GM19452 (cell line): ENCODE measurements at regions not wholly inside any gene's neighbourhood (a gene's known extent, or its start where the extent isn't known, plus 50 kb on each side); places are given as distances from the start of the nearest gene placed in this dataset.

Experiments used
- ATAC-seq: cut with Tn5 transposase; IDR thresholded peaks from one replicate; pipeline ENCODE4 v1.9.1; 2021; ENCODE audit not compliant: unreplicated experiment

DNA sequence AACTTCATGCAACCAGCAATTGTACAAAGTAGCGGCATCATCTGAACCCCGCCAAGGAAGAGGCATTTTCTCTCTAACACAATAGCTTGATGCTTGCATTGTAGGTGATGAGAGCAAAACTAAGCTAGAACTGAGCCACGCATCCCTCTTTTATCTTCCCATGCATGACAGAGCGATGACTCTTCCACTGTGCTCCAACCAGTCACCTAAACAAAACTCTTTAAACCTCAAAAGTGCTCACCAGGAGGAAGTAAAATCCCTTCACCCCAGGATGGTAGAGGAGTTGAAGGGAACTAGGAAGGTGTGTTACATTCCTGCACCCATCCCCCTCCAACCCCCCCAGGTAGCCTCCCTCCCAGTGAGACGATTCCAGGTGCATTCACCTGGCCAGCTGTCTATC lies 59.7 kb upstream of the SALL3 start:
- no peak for ATAC-seq

DNA sequence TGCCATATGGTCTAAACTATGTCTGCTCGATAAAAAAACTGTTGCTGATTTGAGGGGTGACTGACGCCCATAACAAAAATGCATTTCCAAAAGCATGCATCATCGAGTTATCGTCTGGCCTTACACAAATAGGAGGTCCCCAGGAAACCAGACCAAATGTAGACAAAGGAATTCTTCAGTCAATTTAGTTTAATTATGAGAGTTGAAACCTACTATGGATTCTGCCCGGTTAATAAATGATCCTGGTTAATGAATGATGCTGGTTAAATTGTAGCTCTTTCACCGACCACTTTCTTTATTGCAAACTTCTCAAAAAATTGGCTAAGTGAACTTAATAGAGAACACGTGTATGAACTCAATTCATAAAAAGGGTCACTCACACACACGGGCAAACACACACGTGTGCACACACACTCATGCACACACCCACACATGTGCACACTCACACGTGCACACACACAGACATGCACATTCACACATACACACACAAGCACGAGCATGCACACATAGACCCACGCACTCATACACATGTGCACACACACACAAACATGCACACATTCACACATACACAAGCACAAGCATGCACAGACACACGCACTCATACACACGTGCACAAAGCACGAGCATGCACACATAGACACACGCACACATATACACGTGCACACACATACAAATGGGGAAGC lies 59.0 kb upstream of the SALL3 start:
- ATAC-seq, result no peak

DNA sequence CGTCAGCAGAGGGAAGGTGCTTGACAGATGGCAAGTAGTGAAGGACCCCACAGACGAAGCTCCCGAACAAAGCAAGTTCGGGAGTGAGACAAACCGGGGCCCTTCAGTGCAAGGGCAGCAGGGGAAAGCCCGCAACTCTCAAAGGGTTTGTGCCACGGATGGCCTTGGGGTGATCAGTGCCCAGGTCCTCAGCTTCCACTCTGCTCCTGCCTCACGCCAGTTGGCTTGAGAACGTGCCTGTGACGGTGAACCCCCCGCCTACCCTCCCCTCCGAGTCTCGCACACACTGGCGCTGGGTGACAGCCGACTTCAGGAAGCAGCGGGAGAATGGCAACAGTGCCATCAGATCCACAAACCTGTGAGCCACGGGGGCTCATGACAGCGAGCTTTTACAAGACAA lies 56.8 kb upstream of the SALL3 start:
- ATAC-seq, result no peak

DNA sequence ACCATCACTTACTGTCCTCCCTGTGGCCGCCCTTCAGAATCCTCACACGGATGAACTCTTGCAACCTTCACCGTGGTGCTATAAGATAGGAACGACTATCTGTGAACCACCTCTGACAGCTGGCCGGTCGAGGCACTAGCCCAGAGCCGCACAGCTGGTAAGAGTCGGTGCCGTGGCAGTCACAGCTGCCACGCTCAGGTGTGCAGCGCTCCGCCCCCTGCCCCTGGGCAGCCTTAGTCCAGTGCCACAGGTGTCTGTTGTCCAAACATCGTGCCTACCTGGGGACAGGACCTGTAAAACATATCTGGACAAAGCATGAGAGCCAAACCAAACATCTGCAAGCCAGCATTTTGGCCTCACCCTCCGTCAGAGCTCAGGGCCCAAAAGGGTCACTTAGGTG lies 55.3 kb upstream of the SALL3 start:
- ATAC-seq, result no peak

DNA sequence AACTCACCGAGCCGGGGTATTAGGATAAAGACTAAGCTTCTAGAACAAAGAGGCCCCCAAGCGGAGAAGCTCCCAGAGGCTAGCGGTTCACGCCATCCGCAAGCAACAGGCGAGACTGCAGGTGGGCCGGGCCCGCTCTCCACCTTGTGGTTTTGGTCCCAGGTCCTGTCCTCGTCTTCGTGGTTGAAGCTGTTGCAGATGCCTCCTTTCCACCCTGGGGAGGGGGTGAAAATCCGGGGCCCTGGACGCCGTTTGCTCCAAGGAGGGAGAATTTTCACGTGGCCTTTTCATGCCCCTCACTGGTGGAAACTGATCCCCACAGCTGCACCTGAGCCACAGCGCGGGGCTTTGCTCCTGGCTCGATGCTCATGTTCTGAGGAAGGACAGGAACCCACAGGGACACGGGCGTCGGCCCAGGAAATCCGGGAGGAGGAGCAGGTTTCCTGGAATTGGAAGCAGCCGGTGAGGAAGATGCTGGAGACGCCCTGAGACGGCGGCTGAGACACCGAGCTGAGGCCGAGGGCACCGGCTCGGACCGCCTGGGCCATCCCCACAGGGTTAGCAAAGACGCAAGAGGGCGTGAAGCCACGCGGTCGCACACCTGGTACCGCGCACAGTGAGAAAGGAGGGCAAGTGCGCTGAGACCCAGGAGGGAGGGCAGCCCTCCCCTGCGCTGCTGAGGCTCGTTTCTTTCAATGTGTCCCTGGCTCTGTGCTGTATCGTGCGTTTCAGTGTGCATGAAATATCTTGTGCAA lies 54.7 kb upstream of the SALL3 start:
- ATAC-seq, result no peak

DNA sequence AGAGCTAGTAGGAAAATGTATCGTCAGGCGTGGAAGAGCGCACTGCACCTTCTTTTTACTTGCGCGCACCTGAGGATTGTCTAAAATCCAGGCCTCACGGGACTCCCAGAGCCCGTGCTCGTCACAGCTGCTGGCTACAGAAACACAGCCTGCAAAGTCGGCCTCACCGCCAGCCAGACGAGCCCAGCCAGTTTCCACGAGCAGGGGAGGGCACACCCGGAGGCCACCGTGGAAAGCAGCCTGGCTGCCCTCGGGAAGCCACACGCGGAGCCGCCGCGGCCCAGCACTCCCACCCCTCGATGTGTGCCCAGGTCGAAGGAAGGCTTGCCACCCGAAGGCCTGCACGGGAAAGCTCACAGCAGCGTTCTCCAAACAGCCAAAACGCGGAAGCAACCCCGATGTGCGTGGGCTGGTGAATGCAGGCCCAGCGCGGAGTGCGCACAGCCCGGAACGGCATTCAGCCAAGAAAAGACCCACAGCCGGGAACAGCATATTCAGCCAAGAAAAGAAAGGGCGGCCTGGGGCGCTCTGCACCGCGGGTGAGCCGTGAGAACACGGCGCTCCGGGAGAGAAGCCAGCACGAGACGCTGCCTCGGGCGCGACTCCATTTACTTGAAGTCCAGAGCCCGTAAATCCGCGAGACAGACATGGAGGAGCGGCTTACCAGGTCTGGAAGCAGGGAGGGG lies 53.9 kb upstream of the SALL3 start:
- ATAC-seq, result no peak

DNA sequence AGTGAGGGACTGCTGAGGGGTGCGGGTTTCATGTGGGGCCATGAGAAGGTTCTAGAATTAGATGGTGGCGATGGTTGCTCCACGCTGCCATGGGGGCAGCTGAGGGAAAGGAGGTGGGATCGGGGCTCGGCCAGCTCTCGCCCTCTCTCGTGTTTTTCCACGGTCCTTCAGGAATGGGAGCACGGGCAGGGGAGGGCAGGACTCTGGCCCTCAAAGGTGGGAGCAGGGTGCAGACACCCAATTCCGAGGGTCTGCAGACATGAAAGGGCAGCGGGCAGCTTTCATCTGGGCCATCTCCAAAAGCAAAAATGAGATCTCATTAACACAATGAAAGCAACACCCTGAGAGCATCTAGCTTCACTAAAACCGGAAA lies 53.4 kb upstream of the SALL3 start:
- ATAC-seq, result no peak

DNA sequence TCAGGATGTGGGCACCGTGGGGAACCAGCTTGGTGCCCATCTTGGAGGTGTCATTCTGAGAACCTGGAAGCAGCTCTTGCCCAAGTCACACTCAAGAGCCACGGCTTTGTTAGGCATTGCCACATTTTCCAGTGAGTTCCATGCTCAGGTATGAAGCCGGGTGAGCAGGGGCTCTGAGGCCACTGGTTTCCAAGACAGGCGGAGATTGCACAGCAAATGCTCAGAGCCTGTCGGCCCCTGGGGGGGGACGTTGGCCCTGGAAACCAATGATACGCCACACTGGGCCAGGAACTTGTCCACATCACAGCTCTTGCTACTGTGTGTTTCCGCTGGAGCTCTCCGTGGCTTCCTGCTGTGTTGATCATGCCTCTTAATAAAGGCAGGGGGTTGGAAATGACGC lies 52.5 kb upstream of the SALL3 start:
- no peak for ATAC-seq

DNA sequence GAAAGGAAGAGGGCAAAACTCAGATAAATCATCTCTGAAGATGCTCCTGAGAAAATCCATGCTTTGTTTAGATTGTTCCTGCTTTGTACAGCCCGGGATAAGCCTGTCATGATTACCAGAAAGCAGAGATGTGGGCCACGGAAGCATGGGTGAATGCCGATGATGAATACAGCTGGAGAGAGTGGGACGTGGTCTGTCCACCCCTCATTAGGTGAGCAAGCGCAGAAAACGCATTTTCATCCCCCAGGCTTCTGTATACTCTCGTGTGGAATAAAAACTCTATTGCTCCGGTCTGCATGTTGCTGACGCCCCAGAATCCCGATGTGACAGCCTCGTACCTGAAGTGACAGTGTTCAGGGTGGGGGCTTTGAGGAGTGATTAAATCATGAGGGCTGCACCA lies 52.0 kb upstream of the SALL3 start:
- ATAC-seq, result no peak

DNA sequence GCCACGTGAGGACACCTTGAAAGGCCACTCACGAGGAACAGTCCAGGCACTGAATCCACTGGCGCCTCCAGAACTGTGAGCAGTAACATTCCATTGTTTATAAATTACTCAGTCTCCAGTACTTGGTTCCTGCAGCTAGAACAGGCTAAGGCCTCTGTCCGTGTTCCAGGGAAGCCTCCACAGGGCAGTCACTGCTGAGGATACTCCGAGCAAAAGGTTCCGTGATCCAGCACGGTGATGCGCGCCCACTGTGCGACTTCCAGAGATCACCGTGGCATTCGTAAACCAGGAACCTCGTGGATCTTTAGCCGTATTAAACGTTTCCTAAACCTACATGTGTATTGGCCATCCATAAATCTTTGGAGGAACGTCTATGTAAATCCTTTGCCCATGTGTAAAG lies 51.5 kb upstream of the SALL3 start:
- no peak for ATAC-seq

DNA sequence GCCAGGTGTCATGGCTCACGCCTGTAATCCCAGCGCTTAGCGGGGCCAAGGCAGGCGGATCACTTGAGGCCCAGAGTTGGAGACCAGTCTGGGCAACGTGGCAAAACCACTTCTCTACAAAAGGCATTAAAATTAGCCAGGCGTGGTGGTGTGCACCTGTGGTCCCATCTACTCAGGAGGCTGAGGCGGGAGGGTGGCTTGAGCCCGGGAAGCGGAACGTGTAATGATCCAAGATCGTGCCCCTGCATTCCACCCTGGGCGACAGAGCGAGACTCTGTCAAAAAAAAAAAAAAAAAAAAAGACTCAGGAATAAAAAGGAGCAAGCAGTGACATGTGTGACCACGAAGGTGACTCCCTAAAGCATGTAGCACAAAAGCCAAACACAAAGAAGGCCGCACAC lies 50.1 kb upstream of the SALL3 start:
- no peak for ATAC-seq
